LNCaP clone FGC (cell line): ENCODE measurements at regions not wholly inside any gene's neighbourhood (a gene's known extent, or its start where the extent isn't known, plus 50 kb on each side); places are given as distances from the start of the nearest gene placed in this dataset.

Experiments
- DNase-seq: peaks from one replicate; pipeline ENCODE4 v3.0.0-alpha.2; 2011; ENCODE audit warnings: low read depth
- H3K4me3 ChIP-seq: 2 replicates; pipeline ENCODE4 v1.5.1; 2011; ENCODE audit warnings: mild to moderate bottlenecking, low read depth, low read length, control low read depth
- CTCF ChIP-seq: IDR thresholded peaks from 2 replicates; pipeline ENCODE4 v1.5.1; 2012; ENCODE audit warnings: mild to moderate bottlenecking; ENCODE audit not compliant: control insufficient read depth, insufficient read depth; ENCODE audit errors: extremely low read depth

GRCh38 chr9:19926774-19927173 lies 137.9 kb upstream of the SLC24A2 start:
- no peak for DNase-seq
- H3K4me3 ChIP-seq, result no peak overlapping the region
- no peak for TF ChIP-seq CTCF

- peak overlapping the region; percentile 42 for H3K4me3 ChIP-seq
- peak; percentile 98 for TF ChIP-seq CTCF
- peak; percentile 48 for DNase-seq
Observed at GRCh38 chr9:19925674-19926503, 137.1 kb upstream of the SLC24A2 start.

GRCh38 chr9:19924080-19924479 lies 135.2 kb upstream of the SLC24A2 start:
- no peak overlapping the region for H3K4me3 ChIP-seq
- TF ChIP-seq CTCF, result no peak
- DNase-seq, result no peak

GRCh38 chr9:19922476-19923118 lies 133.8 kb upstream of the SLC24A2 start:
- peak; percentile 69 for TF ChIP-seq CTCF
- no peak overlapping the region for H3K4me3 ChIP-seq
- DNase-seq, result peak; percentile 26

- no peak for DNase-seq
- TF ChIP-seq CTCF, result no peak
- H3K4me3 ChIP-seq, result no peak overlapping the region
Observed at GRCh38 chr9:19920401-19920800, 131.6 kb upstream of the SLC24A2 start.

GRCh38 chr9:19918630-19919029 lies 129.8 kb upstream of the SLC24A2 start:
- TF ChIP-seq CTCF, result no peak
- DNase-seq, result no peak
- H3K4me3 ChIP-seq, result no peak overlapping the region
